Limb (tissue), 2 donors: ENCODE measurements at regions not wholly inside any gene's neighbourhood (a gene's known extent, or its start where the extent isn't known, plus 50 kb on each side); places are given as distances from the start of the nearest gene placed in this dataset.

Source experiments
- DNase-seq, 2 donors: peaks; one replicate each; pipeline ENCODE4 v3.0.0-alpha.2; 2016; ENCODE audit errors: extremely low spot score in 2 of 2

DNA sequence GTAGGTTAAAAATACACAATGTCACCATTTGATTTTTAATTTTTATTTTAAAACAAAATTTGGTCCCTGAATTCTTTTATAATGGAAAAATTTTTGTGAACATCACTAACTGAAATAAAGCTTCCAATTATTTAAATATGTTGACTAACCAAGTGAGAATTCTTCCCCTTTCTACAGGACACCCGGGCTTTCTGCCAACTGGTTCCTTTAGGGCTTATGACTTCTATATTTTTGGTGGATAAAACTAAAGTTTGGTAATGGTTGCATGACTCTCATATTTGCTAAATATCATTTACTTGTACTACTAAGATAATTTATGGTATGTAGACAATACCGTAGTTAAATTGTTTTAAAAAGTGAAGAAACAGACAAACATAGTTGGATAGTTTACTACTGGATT, 291.0 kb upstream of the DOK6 start:
- DNase-seq: no peak

DNA sequence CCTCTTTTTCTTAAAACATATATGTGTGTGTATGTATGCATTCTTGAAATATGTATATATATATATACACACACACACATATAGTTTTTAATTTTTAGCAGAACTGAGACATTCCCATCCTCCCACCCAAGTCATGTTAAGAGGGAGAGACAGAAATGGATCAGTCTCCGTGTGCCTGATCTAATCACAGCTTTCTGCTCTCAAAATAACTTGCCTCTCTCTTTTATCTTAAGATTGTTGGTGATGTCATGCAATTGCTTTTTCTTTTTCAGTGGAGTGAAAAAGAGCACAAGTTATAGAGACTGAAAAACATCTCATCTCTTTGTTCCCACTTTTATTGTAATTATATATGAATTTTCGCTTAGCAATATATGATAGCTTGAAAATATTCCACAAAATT, 279.9 kb upstream of the DOK6 start:
- DNase-seq: no peak

DNA sequence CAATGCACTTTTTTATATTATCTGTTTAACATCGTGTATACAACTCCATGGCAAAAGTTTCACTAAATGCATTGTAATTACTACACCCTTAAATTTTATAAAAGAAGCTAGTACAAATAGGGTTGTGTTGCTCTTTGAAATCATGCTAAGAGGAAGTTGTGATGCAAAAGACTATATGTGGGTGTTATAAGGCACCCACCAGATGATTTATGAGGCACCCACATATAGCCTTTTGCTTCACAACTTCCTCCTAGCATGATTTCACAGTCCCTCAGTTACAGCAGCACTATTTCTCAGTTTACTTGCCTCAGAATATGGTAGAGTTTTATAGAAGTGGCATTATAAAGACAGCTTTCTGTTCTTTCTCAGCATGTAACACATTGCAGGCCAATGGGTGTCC, 277.3 kb upstream of the DOK6 start:
- no peak for DNase-seq

DNA sequence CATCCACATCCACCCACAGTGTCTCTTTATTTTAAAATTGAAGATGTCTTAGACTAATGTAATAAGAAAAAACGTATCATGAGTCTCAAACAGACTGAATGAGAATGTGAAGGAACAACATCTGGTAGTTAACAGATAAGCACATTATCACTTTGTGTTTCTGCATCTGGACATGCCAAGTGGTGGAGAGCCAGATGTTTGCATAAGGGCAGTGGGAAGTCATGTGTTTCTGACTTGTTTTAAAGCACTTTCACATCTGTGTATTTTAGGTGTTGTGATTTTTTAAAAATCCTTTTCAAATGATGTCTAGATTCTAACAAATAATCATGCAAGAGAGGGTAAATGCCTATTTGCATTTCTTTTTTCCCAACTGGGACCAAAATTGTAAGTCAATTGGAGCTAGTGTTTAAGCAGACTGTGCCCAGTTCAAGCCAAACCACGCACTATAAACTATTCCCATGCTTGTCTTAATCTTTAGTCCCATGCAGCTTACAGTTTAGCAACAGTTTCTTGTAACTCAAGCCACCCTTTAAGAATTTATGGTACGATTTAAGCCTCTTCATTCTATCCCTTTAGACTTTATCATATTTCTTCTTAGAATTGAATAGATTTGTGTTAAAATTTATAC, 272.7 kb upstream of the DOK6 start:
- peak in 1 of 2 donors; percentile 58 for DNase-seq

DNA sequence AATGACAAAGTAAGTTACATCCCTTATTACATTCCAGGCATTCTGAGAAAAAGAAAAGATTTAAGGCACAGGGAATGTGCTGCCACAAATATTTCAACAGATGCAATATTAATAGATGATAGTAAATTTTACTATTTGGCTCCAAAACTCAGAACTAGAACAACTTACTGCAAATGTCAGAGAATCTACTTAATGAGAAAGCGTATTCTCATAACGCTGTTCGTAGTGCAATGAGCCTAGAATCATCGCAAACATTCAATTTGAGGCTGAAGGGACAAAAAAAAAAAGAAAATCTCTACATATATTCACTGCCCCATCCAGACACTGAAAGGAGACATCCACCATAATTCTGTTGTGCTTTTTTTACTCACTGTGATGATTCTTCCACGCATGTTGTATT, 272.1 kb upstream of the DOK6 start:
- DNase-seq: peak in 1 of 2 donors; percentile 49

DNA sequence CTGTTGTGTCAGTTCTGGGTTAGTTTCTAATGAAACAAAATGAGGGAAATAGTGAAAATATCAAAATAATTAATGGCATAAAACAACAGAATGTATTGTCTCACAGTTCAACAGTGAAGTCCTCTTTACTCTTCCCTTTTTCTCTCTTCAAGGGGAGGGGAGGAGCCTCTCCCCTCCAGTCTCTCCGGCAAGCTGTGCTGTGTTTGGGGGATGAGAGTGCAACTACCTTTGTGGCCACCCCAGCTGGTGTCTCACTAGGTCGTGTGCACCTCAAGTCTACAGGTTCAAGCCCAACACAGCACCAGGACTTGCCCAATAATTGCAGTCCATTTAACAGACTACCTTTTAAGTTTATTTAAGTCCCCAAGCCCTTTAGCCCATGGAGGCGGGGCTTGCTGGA, 271.7 kb upstream of the DOK6 start:
- DNase-seq: no peak

DNA sequence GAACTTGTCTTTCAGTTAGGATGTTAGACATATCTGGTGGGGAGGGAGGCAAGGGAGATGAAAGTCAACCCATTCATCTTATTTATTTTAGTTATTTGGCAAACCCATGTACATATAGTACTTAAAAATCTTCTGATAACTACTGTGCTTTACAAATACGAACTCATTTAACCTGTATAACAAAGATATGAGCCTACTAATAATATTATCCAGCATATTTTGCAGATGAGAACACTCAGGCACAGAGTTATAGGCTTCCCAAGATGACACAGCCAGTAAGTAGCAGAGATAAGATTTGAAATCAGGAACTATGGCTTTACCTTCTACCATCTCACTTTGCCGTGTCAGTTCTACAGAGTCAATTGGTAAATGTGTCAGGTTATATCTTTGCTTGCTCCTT, 262.6 kb upstream of the DOK6 start:
- no peak for DNase-seq

DNA sequence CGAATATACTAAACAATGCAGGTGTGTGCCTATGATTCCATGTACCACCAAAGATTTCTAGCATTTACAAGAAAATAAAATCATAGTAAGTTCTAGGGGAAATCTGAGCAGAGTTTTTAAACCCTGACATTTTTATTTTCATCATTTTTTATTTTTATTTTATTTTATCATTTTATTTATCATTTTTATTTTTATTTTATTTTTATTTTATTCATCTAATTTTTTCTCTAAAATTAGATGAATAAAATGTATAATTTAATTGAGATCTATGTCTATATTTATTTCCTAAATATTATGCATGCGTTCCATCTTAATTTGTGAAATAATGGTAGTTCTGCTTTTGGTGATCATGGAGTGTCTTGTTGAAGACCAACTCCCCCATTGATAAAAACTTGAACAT, 257.6 kb upstream of the DOK6 start:
- no peak for DNase-seq

DNA sequence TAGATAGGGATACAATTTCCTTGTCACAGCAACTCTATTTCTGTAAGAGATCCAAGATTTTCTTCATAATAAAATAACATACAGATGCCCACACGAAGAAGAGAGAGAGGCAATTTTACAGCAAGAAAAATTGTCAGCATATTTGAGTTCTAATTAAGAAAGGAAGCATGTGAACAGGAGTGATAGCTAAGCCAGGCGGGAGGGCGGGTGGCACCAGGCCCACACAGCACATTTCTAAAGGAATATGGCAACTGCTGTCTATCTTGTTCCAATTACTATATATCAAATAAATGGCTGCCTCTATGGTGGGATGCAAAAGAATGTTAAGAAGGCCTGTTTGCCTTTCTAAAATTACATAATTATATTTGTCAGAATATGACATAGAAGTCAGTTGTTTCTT, 248.3 kb upstream of the DOK6 start:
- DNase-seq: no peak

DNA sequence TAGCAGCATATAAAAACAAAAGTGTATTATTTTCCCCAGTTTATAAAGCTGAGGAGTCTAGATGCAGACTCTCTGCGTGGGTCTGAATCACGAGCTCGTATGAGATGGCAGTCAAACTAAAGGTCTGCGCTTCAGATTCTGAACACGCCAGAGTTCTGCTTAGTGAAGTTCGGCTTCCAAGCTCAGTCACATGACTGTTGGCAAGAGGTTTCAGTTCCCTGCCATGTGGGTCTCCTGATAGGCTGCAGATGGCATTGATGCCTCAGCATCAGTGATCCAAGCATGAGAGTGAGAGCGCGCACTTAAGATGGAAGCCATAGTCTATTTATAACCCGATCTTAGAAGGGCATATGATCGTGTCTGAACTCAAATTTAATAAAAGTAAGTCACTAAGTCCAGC, 242.8 kb upstream of the DOK6 start:
- DNase-seq: no peak

DNA sequence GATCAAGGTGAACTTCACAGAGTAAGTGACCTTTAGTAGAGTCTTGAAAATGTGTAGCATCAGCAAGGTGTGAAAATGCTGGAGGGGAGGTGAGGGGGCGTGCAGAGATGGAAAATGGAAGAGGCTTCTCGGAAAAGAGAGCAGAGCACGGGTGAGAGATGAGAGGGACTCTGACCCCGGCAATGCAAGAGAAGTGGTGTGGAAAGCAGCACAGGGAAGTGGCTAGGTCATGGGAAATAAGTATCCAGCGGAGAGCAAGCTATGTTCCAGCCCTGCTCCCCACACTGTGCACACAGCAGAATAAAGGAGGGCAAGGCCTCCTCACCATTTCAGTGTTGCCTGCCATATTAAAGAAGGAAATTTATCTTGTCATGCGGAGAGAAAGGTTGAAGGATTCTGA, 241.7 kb upstream of the DOK6 start:
- no peak for DNase-seq

DNA sequence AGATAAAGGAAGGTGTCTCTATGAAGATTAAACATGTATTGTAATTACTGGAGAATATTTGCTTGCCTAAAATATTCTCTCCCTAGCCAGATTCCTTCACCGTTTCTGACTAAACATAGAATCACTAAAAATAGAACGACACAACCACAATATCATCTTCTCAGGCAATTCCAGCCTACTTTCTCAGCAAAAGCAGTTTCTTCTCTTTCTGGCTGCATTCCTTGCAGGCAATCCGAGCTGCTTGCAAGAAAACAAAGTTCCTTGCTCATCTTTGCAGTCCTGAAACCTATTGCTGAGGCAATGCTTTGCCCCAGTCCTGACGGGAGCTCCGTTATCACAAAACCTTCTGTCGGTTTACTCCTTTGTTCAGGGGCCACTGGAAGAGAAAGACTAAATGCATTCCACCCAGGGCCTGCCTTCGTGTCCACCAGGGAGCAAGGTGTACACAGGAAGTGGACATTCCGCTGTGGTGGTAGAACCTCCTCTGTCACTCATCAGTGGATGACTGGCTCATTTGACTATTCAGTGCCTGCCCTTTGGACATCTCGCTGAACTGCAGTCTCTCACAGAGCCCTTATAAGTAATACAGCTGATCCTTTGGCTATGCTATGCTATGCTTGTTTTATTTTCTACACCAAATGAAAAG, 239.2 kb upstream of the DOK6 start:
- DNase-seq: no peak

DNA sequence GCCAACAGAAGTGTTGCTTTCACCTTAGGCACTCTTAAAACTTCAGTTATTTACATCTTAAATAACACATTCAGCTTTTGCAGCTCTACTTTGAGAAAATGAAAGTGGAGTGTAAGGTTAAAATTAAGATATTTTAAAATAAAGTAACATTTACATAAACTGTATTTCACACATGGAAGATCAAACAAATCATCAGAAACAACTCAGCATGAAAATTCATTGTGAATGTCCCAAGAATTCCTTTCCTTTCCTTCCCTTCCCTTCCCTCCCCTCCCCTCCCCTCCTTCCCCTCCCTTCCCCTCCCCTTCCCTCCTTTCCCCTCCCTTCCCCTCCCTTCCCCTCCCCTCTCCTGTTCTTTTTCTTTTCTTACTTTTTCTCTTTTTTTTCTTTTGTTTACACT, 238.0 kb upstream of the DOK6 start:
- no peak for DNase-seq

DNA sequence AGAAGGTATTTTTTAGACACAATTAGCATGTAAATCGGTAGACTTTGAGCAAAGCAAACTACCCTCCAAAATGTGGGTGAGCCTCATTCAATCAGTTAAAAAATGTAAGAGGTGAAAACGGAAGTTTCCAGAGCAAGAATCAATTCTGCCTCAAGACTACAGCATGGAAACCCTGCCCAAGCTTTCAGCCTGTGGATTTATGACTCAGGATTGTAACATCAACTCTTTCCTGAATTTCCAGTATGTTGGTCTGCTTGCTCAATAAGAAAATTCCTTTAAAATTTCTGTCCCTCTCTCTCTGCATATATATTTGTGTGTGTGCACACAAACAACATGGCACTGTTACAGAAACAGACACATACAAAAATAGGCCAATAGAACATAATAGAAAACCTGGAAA, 228.6 kb upstream of the DOK6 start:
- DNase-seq: no peak

DNA sequence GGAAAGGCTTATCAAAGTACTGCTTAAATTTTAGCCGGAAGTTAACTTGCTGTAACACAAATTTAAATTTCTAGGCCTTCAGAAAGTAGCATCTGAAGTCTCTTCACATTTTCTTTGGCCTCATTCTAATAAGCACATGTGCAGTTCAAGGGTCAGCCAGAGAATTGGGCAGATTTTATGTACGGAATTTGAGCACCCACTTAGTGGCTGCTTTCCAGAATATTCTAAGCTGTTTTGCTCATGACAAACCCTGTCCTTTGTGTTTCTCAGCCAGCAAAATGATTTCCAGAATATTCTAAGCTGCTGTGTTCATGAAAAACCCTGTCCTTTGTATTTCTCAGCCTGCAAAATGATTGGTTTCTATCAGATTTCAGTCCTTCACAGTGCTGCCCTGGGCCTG, 225.0 kb upstream of the DOK6 start:
- no peak for DNase-seq

DNA sequence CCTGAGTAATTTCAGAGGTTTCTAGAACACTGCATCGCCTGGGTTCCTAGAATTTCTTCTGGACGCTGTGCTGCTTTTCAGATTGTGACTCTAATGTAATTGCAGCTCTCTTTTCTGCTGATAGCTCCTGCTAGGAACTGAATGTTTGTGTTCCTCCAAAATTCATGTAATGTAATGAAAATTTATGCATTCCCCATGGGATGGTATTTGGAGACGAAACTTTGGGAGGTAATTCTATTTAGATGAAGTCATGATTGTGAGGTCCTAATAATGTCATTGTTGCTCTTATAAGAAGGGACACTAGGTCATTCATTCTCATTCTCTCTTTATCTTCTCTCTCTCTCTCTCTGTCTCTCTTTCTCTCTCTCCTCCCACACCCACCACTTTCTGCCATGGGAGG, 223.9 kb upstream of the DOK6 start:
- no peak for DNase-seq

DNA sequence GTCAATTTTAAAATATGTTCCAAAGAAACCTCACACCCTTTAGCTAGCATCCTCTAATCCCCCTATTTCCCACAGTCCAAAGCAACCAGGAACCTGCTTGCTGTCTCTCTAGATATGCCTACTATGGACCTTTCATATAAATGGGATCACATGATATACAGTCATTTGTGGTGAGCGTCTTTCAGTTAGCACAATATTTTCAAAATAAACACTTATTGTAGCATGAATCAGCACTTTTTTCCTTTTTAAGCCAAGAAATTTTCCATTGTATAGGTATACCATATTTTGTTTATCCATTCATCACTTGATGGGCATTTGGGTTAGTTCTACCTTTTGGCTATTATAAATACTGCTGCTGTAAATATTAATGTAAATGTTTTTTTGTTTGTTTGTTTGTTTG, 223.0 kb upstream of the DOK6 start:
- no peak for DNase-seq

DNA sequence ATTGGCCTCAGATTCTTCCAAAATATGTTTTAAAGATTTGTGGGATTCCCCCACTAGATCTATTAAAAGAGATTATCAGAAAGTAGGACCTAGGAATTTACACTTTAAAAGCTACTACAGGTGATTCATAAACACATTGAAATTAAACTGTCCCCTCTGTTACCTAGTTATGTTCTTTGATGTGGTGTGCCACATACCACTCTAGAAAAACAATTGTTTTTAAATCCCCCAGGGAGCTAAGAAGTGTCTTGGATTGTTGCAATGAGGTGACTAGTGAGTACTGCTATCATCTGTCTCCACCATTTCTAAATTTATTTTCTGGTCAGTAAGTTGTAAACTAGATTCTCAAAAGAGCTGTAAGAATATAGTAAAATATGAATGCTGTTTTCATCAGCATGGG, 214.5 kb upstream of the DOK6 start:
- no peak for DNase-seq

DNA sequence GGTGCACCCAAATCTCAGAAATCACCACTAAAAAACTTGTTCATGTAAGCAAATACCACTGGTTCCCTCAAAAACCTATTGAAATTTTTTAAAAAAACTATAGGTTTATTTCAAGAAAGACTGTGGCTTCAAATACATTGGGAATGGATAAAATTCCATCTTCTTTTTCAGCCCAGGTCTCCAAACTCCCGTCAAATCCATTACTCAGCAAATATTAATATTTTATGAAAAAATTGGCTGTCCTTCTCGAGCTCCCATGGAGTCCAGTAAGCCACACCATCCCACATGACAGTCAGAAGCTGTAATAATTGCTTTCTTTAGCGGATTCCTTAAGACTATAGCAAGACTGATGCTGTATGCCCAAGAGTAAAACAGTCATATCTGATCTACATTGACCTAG, 204.4 kb upstream of the DOK6 start:
- DNase-seq: no peak

DNA sequence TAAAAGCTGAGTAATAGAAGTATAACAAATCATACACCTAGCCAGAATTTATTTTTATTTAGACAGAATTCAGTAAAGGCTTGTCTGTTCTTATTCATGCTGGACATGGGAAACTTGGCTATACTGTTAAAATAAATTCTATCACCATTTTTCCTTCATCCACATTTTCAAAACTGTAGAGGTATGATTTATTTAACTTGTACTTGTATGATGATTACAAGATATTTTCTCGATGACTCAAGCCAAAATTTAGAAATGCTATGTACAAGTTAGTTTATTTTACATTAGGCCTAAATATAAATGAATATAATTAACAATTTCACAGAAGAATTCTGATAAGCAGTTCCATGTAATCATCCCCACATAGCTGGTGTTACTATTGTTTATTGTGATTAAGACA, 194.8 kb upstream of the DOK6 start:
- DNase-seq: no peak

DNA sequence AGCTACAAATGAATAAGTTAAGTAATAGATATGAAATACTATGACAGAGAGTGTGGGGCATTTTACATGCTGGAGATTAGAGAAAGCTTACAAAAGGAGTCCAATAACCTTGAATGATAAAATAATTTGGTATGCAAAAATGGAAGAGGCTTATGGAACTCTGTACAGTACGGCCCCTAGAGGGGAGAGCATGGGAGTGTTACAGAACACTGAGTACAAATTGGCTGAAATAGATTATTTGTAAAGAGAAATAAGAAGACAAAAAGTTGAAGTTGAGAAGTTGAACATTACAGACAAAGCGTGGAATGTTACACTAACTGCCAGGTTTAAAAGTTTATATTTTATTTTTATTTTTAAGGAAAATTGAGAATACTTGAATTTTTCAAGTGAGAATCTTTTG, 192.1 kb upstream of the DOK6 start:
- DNase-seq: no peak

DNA sequence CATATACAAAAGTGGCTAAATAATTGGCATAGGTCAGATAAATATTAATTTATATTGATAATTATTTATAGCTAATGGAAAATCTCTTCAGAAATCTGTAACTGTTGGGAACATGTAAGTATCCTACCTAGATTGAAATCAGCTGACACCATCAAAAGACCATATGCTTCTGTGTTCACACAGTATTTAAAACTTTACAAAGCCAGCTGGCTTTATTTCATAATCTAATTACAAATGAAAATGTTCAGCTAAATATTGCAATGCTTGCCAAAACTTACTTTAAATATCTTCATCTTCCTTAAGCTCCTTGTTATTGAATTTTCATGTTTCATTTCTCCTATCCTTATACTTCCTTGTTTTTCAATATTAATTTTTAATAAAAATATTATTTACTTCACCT, 190.9 kb upstream of the DOK6 start:
- no peak for DNase-seq

DNA sequence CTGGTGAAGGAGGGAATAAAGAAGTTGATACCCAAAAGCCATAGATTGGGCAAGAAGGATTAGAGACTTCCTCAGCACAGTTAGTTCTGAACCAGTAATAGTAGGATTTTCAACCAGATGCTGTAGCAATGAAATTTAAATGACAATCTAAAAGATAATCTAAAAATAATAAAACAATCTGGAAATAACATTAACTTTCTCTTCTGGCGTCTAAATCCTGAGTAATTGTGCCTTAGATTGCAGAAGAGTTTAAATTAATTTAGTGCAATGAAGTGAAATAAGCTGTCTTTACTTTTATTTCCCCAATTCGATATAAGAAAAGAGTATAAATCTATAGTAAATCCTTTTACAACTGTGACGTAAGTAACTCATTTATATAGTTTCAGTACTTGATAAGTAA, 186.8 kb upstream of the DOK6 start:
- no peak for DNase-seq

DNA sequence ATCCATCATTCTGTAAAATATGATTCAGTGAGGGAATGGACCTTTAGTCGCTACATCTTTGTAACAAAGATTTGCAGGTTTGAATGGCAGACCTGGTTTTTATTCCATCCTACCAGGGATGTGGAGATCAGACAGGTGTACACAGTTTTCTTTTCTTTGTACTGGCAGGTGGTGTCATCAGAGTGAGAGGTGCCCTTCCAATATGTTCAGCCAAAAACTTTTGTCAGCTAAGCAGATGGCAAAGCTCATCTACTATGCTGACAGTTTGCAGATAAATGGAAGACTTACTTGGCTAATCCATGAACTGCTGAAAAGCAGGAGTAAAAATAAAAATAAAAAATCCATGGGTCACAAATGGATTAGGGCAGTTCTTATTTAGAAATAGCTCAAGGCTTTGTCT, 185.5 kb upstream of the DOK6 start:
- DNase-seq: no peak
